ENCODE measurements at regions not wholly inside any gene's neighbourhood (a gene's known extent, or its start where the extent isn't known, plus 50 kb on each side); places are given as distances from the start of the nearest gene placed in this dataset.

DNA sequence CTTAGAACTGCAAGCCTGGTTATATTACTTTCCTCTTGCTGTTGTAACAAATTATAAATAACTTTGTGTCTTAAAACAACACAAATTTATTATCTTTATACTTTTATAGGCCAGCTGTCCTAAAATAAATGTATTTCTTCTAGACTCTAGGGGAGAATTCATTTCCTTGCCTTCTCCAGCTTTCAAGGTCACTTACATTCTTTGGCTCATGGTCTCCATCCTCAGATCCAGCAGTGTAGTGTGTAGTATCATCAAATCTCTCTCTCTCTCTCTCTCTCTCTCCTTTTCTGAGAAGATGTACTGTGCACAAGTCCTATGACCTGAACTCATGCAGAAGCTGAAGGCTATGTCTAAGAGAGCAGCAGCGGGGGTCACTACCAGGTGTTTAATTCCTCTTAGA lies 1510.6 kb downstream of the MRPL39 start:
- TF ChIP-seq, protein P1, sequence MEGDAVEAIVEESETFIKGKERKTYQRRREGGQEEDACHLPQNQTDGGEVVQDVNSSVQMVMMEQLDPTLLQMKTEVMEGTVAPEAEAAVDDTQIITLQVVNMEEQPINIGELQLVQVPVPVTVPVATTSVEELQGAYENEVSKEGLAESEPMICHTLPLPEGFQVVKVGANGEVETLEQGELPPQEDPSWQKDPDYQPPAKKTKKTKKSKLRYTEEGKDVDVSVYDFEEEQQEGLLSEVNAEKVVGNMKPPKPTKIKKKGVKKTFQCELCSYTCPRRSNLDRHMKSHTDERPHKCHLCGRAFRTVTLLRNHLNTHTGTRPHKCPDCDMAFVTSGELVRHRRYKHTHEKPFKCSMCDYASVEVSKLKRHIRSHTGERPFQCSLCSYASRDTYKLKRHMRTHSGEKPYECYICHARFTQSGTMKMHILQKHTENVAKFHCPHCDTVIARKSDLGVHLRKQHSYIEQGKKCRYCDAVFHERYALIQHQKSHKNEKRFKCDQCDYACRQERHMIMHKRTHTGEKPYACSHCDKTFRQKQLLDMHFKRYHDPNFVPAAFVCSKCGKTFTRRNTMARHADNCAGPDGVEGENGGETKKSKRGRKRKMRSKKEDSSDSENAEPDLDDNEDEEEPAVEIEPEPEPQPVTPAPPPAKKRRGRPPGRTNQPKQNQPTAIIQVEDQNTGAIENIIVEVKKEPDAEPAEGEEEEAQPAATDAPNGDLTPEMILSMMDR (IDR thresholded peaks at IDR 0.05; ENCODE audit: low read depth, low read length), result no peak
- H3K9me3 ChIP-seq, result no peaks in the 10 kb centered on the region
- DNase-seq, result no peak
- H3K4me1 ChIP-seq, result no peaks in the 10 kb centered on the region
- no peaks in the 10 kb centered on the region for H3K36me3 ChIP-seq
- no peak overlapping the region for H3K4me3 ChIP-seq (ENCODE audit: low read depth, low read length)
- H3K27me3 ChIP-seq, result no peaks in the 10 kb centered on the region

DNA sequence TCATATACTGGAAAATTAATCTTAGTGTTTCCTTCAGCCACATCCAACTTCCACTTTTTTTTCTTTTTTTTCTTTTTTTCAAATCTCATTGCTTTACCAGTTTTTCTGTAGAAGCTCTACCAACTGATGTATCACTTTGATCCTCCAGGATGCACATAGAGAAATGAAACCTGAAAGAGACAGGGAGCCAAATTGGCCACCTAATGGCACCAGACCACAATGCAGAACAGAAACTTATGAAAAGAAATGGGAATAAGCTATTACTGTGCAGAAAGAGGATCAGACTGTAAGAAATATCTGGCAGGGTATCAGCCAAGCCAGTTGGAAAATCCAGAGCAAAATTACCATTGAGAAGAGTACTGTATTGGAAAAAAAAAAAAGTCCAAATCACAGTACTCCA lies 1514.2 kb downstream of the MRPL39 start:
- no peak overlapping the region for H3K4me3 ChIP-seq (ENCODE audit: low read depth, low read length)

DNA sequence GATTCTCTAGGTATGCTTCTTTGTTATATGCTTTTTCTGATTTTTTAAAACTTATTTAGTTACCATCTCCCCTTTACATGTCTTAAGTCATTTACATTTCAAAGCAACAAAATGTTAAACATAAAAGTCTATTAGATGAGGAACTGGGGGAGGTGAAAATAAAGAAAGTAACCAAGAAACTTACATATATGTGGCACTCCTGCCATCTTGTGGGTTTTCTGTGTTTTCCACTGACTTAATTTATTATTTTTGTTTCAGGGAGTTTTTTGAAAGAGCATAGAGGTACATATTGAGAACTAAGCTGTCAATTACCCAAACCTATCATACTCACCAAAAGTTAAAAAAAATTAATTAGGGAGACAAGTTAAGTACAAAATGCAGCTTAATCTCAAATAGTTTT lies 1531.1 kb downstream of the MRPL39 start:
- Histone ChIP-seq H3K36me3 (no peaks in the 10 kb centered on the region), H3K27me3 (no peaks in the 10 kb centered on the region), H3K9me3 (no peaks in the 10 kb centered on the region), H3K4me1 (no peaks in the 10 kb centered on the region), H3K4me3 (ENCODE audit: low read depth, low read length) (no peak overlapping the region)
- TF ChIP-seq, protein P1 (IDR thresholded peaks at IDR 0.05; ENCODE audit: low read depth, low read length), result 0 out of 2 replicates have a peak, but pooled peaks have one; percentile 7
- DNase-seq, result no peak

More for the DNA sequence above, 1514.2 kb downstream of the MRPL39 start:
- no peaks in the 10 kb centered on the region for H3K36me3 ChIP-seq
- H3K9me3 ChIP-seq, result no peaks in the 10 kb centered on the region
- DNase-seq, result no peak
- no peaks in the 10 kb centered on the region for H3K27me3 ChIP-seq
- H3K4me1 ChIP-seq, result no peaks in the 10 kb centered on the region
- TF ChIP-seq, protein P1 (IDR thresholded peaks at IDR 0.05; ENCODE audit: low read depth, low read length), result no peak

DNA sequence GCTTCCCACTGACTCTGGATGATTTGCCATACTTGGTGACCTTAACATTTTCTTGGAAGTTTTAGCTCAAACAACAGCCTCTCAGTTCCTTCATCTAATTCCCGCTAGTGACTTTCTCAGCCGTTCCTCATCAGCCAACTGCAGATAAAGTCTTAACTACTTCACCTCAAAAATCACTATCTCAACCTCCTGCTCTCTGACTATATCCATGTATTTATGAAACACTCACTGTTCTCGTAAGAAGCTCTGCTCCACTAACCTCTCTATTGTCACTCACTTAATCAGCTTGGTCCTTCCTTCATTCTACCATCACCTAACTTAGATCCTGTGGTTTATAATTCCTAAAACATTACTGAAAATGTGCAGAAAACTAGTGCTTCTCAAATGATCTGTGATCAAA lies 1551.6 kb downstream of the MRPL39 start:
- no peaks in the 10 kb centered on the region for H3K27me3 ChIP-seq
- TF ChIP-seq, protein P1 (IDR thresholded peaks at IDR 0.05; ENCODE audit: low read depth, low read length), result no peak

DNA sequence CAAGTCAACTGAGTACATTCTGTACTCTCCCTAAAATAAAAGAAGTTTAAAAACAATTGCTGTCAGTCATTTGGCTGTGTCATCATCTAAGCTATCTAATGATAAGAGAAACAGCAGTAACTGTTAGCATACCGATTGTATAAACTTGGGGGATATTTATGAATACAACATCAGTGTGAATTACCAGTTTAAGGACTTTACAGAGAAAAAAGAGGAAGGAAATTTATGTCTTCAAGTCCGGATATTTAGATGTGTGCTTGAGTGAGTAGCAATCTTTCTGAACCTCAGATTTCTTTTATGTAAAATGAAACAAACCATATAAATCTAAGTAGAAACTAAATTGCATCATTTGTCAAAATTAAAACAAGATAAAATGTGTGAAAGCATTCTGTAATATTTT lies 1557.0 kb downstream of the MRPL39 start:
- TF ChIP-seq, protein P1 (IDR thresholded peaks at IDR 0.05; ENCODE audit: low read depth, low read length), result no peak
- Histone ChIP-seq H3K4me1 (no peaks in the 10 kb centered on the region; the same call in 1 of the 2 replicates), H3K4me3 (ENCODE audit: low read depth, low read length) (no peak overlapping the region), H3K9me3 (no peaks in the 10 kb centered on the region), H3K36me3 (no peaks in the 10 kb centered on the region), H3K27me3 (no peaks in the 10 kb centered on the region)
- DNase-seq, result no peak

More for the DNA sequence above, 1551.6 kb downstream of the MRPL39 start:
- Histone ChIP-seq H3K36me3 (no peaks in the 10 kb centered on the region), H3K9me3 (no peaks in the 10 kb centered on the region), H3K4me1 (no peaks in the 10 kb centered on the region), H3K4me3 (ENCODE audit: low read depth, low read length) (no peak overlapping the region)
- no peak for DNase-seq

DNA sequence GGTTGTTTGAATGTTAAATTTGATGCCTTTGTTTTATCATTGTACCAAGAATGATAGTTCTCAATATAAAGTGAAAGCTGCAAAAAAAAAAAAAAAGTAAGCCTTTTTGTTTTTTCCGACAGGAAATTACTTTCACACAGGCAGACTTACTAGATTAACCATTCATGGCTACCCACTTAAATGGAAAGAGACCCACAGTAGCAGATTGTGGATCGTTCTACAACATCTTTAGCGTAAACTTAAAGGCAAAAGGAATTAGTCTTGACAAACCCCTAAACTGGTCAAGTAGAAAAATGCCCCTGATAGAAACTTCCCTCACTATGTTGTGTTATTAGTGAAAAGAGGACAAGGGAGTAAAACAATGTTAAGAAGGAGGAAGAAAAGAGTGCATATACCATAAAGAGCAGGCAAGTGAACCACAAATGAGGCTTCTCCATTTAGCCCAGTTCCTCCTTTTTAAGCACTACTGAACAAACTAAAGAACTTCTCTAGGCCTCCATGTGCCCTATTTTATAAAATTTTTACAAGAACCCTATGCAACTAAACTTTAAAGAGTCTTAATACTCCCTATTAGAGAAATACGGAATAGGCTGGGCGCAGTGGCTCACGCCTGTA lies 1560.3 kb downstream of the MRPL39 start:
- Histone ChIP-seq H3K4me3 (ENCODE audit: low read depth, low read length) (no peak overlapping the region), H3K4me1 (no peaks in the 10 kb centered on the region; the same call in 1 of the 2 replicates), H3K27me3 (no peaks in the 10 kb centered on the region), H3K9me3 (no peaks in the 10 kb centered on the region), H3K36me3 (no peaks in the 10 kb centered on the region)
- no peak for DNase-seq
- TF ChIP-seq, protein P1 (IDR thresholded peaks at IDR 0.05; ENCODE audit: low read depth, low read length), result no peak
